SK-N-SH treated with all-trans-retinoic acid at 6 μM for 48 hours (cell line): ENCODE measurements at regions not wholly inside any gene's neighbourhood (a gene's known extent, or its start where the extent isn't known, plus 50 kb on each side); places are given as distances from the start of the nearest gene placed in this dataset.

ENCODE experiments used
- ATAC-seq: fragments of 200-7000 bp; cut with Tn5 transposase; 3 replicates; pipeline ENCODE4 v1.9.1; 2020; ENCODE audit warnings: mild to moderate bottlenecking, moderate library complexity
- ARNTL ChIP-seq: fragments of 450-650 bp; formaldehyde crosslinking; IDR thresholded peaks from 2 replicates; pipeline ENCODE4 v1.5.0; 2020; ENCODE audit warnings: low read depth, mild to moderate bottlenecking, moderate library complexity, borderline replicate concordance
- BACH2 ChIP-seq: fragments of 250-450 bp; sonication (Bioruptor Pico); IDR thresholded peaks from 2 replicates; pipeline ENCODE4 v1.9.0; 2021; ENCODE audit warnings: mild to moderate bottlenecking, borderline replicate concordance
- CSDC2 ChIP-seq: fragments of 250-450 bp; sonication (Bioruptor Pico); IDR thresholded peaks from 2 replicates; pipeline ENCODE4 v1.5.0; 2020; ENCODE audit warnings: mild to moderate bottlenecking, moderate library complexity
- ESRRG ChIP-seq: fragments of 250-450 bp; sonication (Bioruptor Pico); IDR thresholded peaks from 2 replicates; pipeline ENCODE4 v1.6.1; 2021; ENCODE audit warnings: mild to moderate bottlenecking
- GLIS3 ChIP-seq: fragments of 250-450 bp; sonication (Bioruptor Pico); IDR thresholded peaks from 2 replicates; pipeline ENCODE4 v1.5.0; 2020; ENCODE audit warnings: mild to moderate bottlenecking, moderate library complexity
- ISL1 ChIP-seq: fragments of 250-450 bp; sonication (Bioruptor Pico); IDR thresholded peaks from 2 replicates; pipeline ENCODE4 v2.1.2; 2022; ENCODE audit warnings: mild to moderate bottlenecking, moderate library complexity
- OSR1 ChIP-seq: fragments of 250-450 bp; sonication (Bioruptor Pico); IDR thresholded peaks from 2 replicates; pipeline ENCODE4 v1.8.0; 2022; ENCODE audit warnings: moderate library complexity, mild to moderate bottlenecking, inconsistent platforms
- PPARA ChIP-seq: fragments of 250-450 bp; sonication (Bioruptor Pico); IDR thresholded peaks from 2 replicates; pipeline ENCODE4 v1.5.0; 2020; ENCODE audit warnings: mild to moderate bottlenecking, borderline replicate concordance
- RARB ChIP-seq: fragments of 250-450 bp; sonication (Bioruptor Pico); IDR thresholded peaks from 2 replicates; pipeline ENCODE4 v1.8.0; 2021; ENCODE audit warnings: mild to moderate bottlenecking, moderate library complexity
- SNAI2 ChIP-seq: fragments of 250-450 bp; sonication (Bioruptor Pico); IDR thresholded peaks from 2 replicates; pipeline ENCODE4 v1.5.0; 2020; ENCODE audit warnings: mild to moderate bottlenecking, moderate library complexity
- TCF4 ChIP-seq: fragments of 250-450 bp; sonication (Bioruptor Pico); IDR thresholded peaks from 2 replicates; pipeline ENCODE4 v1.8.0; 2021; ENCODE audit warnings: mild to moderate bottlenecking, moderate library complexity, borderline replicate concordance
- TOX ChIP-seq: fragments of 250-450 bp; sonication (Bioruptor Pico); IDR thresholded peaks from 2 replicates; pipeline ENCODE4 v1.8.0; 2021; ENCODE audit warnings: mild to moderate bottlenecking, moderate library complexity, borderline replicate concordance
- ZC3H10 ChIP-seq: fragments of 250-450 bp; sonication (Bioruptor Pico); IDR thresholded peaks from 2 replicates; pipeline ENCODE4 v1.5.1; 2021; ENCODE audit warnings: mild to moderate bottlenecking, moderate library complexity
- ZFP3 ChIP-seq: fragments of 250-450 bp; sonication (Bioruptor Pico); IDR thresholded peaks from 2 replicates; pipeline ENCODE4 v1.5.0; 2020; ENCODE audit warnings: mild to moderate bottlenecking, moderate library complexity
- ZFP30 ChIP-seq: fragments of 450-650 bp; formaldehyde crosslinking; IDR thresholded peaks from 2 replicates; pipeline ENCODE4 v1.5.0; 2022; ENCODE audit warnings: mild to moderate bottlenecking, moderate library complexity
- ZNF565 ChIP-seq: fragments of 450-650 bp; formaldehyde crosslinking; conservative IDR thresholded peaks from 2 replicates; pipeline ENCODE4 v1.5.0; 2020; ENCODE audit warnings: low read depth, mild to moderate bottlenecking, moderate library complexity
- ZNF70 ChIP-seq: fragments of 450-650 bp; formaldehyde crosslinking; IDR thresholded peaks from 2 replicates; pipeline ENCODE4 v1.5.0; 2020; ENCODE audit warnings: mild to moderate bottlenecking, moderate library complexity
- ZNF8 ChIP-seq: fragments of 450-650 bp; formaldehyde crosslinking; IDR thresholded peaks from 2 replicates; pipeline ENCODE4 v1.5.0; 2020; ENCODE audit warnings: mild to moderate bottlenecking, moderate library complexity
- TF ChIP-seq, protein P1 (sequence below): fragments of 250-450 bp; sonication (Bioruptor Pico); IDR thresholded peaks from 2 replicates; pipeline ENCODE4 v1.5.0; 2020; ENCODE audit warnings: mild to moderate bottlenecking, moderate library complexity
- TF ChIP-seq, protein P2 (sequence below): fragments of 250-450 bp; sonication (Bioruptor Pico); IDR thresholded peaks from 2 replicates; pipeline ENCODE4 v1.5.1; 2020; ENCODE audit warnings: low read depth, mild to moderate bottlenecking, moderate library complexity
- TF ChIP-seq, protein P3 (sequence below): fragments of 250-450 bp; sonication (Bioruptor Pico); IDR thresholded peaks from 2 replicates; pipeline ENCODE4 v1.8.0; 2021; ENCODE audit warnings: low read depth, mild to moderate bottlenecking, moderate library complexity, borderline replicate concordance
- TF ChIP-seq, protein P4 (sequence below): fragments of 250-450 bp; sonication (Bioruptor Pico); IDR thresholded peaks from 2 replicates; pipeline ENCODE4 v1.5.1; 2021; ENCODE audit warnings: mild to moderate bottlenecking, moderate library complexity
- TF ChIP-seq, protein P5 (sequence below): fragments of 250-450 bp; sonication (Bioruptor Pico); IDR thresholded peaks from 2 replicates; pipeline ENCODE4 v1.8.0; 2020; ENCODE audit warnings: mild to moderate bottlenecking, moderate library complexity, borderline replicate concordance

DNA sequence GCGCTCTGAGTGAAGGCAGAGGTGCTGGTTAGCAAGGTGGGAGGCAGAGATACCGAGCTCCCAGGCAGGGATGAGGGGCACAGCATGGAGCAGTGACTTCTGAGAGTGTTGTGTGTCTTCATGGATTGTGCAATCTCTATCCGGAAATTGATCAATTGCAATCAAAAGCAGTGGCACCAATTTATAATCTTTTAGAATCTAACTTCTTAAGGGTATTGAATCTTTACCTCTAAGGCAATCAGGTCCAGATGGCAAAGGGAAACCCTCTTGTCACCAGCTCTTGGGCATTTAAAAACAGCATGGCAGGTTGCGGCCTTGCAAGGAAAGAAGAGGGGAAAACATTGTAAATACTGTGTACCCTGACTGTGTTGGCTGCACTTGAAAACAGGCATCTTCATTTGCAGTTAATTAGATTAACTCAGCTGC, 58.0 kb upstream of the MRTFB start:
- TF ChIP-seq ARNTL (0 out of 2 replicates have a peak, but pooled peaks have one; percentile 42), OSR1 (CRISPR knock-in tag) (no peak), TOX (CRISPR knock-in tag) (no peak), ESRRG (CRISPR knock-in tag) (no peak), PPARA (no peak), ISL1 (CRISPR knock-in tag) (no peak), ZFP30 (CRISPR knock-in tag) (0 out of 2 replicates have a peak, but pooled peaks have one; percentile 28), ZNF8 (no peak), TCF4 (CRISPR knock-in tag) (no peak), ZC3H10 (CRISPR knock-in tag) (no peak), CSDC2 (no peak), RARB (no peak), ZNF565 (CRISPR knock-in tag) (no peak)
- TF ChIP-seq, protein P1, sequence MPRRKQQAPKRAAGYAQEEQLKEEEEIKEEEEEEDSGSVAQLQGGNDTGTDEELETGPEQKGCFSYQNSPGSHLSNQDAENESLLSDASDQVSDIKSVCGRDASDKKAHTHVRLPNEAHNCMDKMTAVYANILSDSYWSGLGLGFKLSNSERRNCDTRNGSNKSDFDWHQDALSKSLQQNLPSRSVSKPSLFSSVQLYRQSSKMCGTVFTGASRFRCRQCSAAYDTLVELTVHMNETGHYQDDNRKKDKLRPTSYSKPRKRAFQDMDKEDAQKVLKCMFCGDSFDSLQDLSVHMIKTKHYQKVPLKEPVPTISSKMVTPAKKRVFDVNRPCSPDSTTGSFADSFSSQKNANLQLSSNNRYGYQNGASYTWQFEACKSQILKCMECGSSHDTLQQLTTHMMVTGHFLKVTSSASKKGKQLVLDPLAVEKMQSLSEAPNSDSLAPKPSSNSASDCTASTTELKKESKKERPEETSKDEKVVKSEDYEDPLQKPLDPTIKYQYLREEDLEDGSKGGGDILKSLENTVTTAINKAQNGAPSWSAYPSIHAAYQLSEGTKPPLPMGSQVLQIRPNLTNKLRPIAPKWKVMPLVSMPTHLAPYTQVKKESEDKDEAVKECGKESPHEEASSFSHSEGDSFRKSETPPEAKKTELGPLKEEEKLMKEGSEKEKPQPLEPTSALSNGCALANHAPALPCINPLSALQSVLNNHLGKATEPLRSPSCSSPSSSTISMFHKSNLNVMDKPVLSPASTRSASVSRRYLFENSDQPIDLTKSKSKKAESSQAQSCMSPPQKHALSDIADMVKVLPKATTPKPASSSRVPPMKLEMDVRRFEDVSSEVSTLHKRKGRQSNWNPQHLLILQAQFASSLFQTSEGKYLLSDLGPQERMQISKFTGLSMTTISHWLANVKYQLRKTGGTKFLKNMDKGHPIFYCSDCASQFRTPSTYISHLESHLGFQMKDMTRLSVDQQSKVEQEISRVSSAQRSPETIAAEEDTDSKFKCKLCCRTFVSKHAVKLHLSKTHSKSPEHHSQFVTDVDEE (CRISPR knock-in tag) = no peak
- peak; percentile 19; the same call in 2 of the 3 replicates for ATAC-seq

DNA sequence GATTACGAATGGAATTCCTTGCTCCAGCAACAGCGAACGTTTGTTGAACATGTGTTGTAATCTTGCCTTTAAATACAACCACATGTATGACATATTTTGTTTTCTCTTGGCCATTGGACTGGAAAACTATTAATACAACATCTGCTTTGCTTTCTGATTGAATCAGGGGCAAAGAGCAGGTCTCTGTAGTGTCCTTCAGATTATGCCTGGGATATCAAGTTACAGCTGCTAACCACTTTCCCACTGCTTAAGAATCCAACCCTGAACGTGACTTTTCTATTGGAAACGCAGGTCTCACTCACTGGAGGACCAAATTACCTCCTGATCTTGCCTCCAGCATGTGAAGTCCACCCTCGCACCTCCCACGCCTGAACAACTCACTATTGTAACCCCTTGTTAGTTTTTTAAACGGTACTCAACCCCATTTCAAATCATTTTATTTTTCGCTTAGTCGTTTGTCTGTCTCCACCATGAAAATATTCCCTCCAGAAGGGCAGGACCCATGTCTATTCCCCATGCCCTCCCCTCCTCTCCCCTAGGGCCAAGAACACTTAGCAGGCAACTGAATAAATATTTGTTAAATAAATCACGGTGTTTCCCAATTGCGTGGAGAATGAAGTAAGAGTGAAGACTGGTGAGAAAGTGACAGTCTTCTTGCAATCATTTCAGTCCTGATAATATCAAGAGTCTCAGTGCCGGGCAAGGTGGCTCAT, 57.4 kb upstream of the MRTFB start:
- TF ChIP-seq GLIS3 (peak; percentile 80; the same call in 1 of the 2 replicates), ZNF70 (CRISPR knock-in tag) (no peak), RARB (no peak), ISL1 (CRISPR knock-in tag) (peak; percentile 80), OSR1 (CRISPR knock-in tag) (no peak), ESRRG (CRISPR knock-in tag) (peak; percentile 16; the same call in 1 of the 2 replicates), CSDC2 (no peak), ZFP30 (CRISPR knock-in tag) (no peak), ZC3H10 (CRISPR knock-in tag) (no peak), ZNF565 (CRISPR knock-in tag) (0 out of 2 replicates have a peak, but pooled peaks have one; percentile 38), TCF4 (CRISPR knock-in tag) (peak; percentile 99), ARNTL (no peak; the same call in 1 of the 2 replicates), TOX (CRISPR knock-in tag) (no peak), ZFP3 (CRISPR knock-in tag) (peak; percentile 73; the same call in 1 of the 2 replicates), PPARA (peak; percentile 88), SNAI2 (CRISPR knock-in tag) (peak; percentile 90), BACH2 (CRISPR knock-in tag) (no peak), ZNF8 (peak; percentile 47; the same call in 1 of the 2 replicates)
- TF ChIP-seq, protein P2, sequence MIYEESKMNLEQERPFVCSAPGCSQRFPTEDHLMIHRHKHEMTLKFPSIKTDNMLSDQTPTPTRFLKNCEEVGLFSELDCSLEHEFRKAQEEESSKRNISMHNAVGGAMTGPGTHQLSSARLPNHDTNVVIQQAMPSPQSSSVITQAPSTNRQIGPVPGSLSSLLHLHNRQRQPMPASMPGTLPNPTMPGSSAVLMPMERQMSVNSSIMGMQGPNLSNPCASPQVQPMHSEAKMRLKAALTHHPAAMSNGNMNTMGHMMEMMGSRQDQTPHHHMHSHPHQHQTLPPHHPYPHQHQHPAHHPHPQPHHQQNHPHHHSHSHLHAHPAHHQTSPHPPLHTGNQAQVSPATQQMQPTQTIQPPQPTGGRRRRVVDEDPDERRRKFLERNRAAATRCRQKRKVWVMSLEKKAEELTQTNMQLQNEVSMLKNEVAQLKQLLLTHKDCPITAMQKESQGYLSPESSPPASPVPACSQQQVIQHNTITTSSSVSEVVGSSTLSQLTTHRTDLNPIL (CRISPR knock-in tag) = peak; percentile 80
- TF ChIP-seq, protein P3, sequence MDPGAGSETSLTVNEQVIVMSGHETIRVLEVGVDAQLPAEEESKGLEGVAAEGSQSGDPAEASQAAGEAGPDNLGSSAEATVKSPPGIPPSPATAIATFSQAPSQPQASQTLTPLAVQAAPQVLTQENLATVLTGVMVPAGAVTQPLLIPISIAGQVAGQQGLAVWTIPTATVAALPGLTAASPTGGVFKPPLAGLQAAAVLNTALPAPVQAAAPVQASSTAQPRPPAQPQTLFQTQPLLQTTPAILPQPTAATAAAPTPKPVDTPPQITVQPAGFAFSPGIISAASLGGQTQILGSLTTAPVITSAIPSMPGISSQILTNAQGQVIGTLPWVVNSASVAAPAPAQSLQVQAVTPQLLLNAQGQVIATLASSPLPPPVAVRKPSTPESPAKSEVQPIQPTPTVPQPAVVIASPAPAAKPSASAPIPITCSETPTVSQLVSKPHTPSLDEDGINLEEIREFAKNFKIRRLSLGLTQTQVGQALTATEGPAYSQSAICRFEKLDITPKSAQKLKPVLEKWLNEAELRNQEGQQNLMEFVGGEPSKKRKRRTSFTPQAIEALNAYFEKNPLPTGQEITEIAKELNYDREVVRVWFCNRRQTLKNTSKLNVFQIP (CRISPR knock-in tag) = no peak; the same call in 1 of the 2 replicates
- TF ChIP-seq, protein P4, sequence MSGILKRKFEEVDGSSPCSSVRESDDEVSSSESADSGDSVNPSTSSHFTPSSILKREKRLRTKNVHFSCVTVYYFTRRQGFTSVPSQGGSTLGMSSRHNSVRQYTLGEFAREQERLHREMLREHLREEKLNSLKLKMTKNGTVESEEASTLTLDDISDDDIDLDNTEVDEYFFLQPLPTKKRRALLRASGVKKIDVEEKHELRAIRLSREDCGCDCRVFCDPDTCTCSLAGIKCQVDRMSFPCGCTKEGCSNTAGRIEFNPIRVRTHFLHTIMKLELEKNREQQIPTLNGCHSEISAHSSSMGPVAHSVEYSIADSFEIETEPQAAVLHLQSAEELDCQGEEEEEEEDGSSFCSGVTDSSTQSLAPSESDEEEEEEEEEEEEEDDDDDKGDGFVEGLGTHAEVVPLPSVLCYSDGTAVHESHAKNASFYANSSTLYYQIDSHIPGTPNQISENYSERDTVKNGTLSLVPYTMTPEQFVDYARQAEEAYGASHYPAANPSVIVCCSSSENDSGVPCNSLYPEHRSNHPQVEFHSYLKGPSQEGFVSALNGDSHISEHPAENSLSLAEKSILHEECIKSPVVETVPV (CRISPR knock-in tag) = 0 out of 2 replicates have a peak, but pooled peaks have one; percentile 80
- TF ChIP-seq, protein P5, sequence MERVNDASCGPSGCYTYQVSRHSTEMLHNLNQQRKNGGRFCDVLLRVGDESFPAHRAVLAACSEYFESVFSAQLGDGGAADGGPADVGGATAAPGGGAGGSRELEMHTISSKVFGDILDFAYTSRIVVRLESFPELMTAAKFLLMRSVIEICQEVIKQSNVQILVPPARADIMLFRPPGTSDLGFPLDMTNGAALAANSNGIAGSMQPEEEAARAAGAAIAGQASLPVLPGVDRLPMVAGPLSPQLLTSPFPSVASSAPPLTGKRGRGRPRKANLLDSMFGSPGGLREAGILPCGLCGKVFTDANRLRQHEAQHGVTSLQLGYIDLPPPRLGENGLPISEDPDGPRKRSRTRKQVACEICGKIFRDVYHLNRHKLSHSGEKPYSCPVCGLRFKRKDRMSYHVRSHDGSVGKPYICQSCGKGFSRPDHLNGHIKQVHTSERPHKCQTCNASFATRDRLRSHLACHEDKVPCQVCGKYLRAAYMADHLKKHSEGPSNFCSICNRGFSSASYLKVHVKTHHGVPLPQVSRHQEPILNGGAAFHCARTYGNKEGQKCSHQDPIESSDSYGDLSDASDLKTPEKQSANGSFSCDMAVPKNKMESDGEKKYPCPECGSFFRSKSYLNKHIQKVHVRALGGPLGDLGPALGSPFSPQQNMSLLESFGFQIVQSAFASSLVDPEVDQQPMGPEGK (CRISPR knock-in tag) = no peak
- TF ChIP-seq, protein P1 (CRISPR knock-in tag) = peak; percentile 80
- peak; percentile 93 for ATAC-seq
